CD1c-positive myeloid dendritic cell (primary cell): ENCODE measurements at regions not wholly inside any gene's neighbourhood (a gene's known extent, or its start where the extent isn't known, plus 50 kb on each side); places are given as distances from the start of the nearest gene placed in this dataset.
"Not testable (repeated sequence)": the region's sequence is repeated elsewhere in the genome, so short reads cannot be mapped to it uniquely, and the experiment has no call there.

Experiments
- DNase-seq: peaks from one replicate; pipeline ENCODE4 v3.0.0-alpha.2; 2016; ENCODE audit errors: extremely low spot score

DNA sequence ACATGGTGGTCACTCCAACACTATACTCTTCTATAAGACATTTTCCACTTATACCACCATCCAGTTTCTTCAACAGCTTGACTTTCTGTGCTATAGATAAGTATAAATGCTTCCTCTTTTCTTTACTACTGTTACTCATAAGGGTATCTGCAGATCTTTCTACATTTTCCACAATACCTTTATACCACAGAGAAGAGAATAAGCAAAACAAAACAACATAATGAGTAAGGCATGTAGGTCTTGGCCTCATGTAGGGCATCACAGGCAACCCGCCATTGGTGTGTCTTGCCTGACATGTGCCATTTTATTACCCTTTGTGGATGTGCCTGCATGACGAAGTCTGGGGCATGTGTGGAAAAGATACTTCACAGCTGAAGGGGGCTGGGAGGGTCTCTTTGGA, 265.3 kb upstream of the STARD13 start:
- no peak for DNase-seq

DNA sequence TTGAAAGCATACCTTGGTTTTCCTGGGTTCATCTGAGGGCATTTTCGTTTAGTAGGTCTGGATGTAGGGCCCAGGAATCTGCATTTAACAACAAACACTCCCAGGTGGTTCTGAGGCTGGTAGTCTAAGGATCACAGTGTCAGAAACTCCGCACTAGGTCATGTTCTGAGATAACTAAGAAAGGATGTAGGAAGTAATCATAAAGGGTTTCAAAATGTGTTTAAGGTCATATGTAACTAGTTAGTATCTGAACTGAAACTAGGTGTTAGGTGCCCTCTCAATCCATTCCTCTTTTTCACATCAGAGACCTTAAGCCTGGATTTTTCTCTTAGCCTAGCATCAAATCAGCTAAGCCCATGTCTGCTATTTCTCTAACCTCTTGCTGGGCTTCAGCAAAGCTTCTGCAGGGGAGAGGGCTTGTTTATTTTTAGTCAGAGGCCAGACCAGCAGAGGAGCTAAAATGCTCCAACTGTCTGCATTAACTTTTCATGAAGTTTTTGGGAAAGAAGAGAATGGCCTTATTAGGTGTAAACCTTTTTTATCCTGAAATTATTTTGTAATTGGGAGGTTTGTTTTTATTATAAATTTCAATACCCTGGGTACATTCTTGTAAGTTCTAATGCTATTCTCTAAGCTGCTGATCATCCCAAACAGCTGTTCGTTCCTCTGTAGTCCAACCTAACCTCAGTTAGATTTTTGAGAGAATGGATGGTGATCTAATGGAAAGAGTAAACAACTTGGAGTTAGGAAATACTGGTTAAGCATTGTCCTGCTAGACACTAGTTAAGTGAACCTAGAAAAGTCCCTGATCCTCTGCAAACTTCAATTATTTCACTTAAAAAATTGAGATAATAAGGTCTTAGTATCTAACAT, 262.8 kb upstream of the RFC3 start:
- DNase-seq = no peak

DNA sequence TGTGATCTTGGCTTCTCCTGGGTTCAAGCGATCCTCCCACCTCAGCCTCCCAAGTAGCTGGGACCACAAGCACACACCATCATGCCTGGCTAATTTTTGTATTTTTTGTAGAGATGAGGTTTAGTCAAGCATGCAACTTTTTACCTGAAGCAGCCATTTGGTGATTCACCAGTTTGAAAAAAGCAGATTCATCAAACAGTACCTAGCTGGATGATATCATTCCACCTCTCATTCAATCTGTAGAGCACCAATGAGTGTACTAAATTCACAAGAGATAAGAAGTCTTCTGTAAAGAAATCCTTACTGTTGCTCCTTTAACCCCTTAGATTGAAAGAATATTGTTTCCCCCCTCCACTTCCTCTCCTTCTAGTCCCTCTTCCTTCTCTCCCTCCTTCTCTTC, 261.1 kb upstream of the RFC3 start:
- no peak for DNase-seq

DNA sequence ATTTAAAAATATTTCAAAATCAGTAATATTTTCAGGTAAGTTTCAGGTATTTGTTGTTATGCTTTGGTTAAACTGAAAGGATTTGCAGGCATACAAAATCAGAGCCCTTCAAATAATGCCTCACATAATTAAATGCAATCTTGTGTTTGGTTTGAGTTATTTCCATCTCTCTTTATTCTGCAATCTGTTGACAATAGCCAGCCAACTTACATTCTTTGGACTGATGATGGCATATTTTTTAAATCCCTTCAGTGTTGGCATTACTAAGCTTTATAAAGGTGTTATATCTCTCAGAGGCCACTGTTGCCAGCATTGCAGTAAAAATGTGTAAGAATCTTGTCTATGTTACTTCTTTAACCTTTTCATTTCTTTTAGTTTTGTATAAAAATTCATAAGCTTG, 257.2 kb upstream of the RFC3 start:
- no peak for DNase-seq

DNA sequence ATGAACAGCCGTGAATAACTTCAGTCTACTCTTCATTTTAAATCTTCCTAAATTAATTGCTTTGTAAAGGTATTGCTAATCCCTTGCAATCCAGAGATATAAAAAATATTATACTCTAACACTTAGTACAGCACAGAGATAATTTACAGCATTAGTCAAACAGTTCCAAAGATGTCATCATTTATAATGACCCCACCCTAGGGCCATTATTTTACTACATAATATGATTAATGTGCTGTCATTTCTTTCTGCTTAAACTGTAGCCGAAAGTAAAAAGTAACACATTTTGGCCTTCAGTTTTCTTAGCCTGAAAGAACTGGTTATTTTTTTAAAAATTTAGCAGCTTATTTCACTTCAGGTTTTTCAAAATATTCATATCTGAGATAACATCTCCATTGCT, 256.3 kb upstream of the RFC3 start:
- DNase-seq = no peak

DNA sequence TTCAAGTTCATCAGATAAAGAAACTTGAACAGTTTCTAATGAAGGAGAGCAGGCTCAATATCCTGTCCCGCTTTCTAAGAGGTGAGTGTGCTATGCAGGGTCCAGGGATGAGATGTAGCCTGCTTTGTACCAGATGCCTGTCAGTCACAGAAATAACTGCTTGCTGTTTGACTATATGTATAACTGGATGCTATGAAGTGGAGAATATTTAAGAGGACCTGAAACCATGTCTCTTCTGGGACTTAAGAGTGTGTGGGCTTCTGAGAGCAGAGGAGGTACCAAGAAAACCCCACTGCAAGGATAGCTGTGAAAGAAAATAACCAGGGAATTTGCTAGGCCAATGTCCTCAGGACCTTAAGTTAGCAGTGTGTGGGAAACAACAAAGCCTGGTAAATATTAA, 246.3 kb upstream of the RFC3 start:
- no peak for DNase-seq

DNA sequence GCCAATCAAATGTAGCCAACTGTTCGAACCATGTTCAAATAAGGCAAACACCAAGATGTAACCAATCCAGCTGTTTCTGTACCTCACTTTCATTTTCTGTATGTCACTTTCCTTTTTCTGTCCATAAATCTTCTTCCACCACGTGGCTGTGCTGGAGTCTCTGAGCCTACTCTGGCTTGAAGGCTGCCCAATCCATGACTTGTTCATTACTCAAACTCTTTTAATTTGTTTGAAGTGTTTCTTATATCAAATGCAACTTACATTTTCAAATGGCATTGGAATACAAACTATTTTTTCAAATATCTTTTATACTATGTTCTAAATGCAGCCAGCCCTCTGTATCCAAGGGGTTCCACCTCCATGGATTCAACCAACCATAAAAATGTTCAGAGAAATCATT, 245.6 kb upstream of the RFC3 start:
- not testable (repeated sequence) for DNase-seq

DNA sequence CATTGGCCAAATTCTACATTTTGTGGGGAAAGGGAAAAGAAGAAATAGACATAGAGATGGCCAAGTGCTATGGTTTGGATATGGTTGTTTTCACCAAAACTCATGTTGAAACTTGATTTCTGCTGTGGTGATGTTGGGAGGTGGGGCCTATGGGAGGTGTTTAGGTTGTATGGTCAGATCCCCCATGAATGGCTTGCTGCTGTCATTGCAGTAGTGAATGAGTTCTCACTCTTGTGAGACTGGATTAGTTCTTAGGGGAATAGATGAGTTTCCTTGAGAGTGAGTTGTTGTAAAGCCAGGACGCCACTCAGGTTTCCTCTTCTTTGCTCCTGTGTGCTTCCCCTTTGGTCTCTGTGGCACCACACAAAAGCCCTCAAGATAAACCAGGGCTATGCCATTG, 242.6 kb upstream of the RFC3 start:
- DNase-seq = no peak

DNA sequence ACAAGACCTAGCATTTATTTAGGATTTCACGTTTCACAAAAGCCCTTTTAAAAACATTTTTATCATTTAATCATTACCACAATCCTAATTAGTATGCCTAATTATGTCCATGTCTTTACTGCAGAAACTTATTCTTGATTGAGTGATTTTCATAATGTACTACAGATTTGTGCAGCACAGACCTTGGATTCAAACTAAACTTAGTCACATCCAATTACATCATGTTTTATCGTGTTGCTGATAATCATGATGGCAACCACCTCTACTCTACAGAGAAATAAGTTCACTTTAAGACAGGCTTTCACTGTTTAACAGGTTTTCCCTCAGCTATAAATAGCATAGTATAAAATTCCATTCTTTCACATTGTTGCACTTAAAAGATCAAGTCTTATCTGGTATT, 240.9 kb upstream of the RFC3 start:
- no peak for DNase-seq

DNA sequence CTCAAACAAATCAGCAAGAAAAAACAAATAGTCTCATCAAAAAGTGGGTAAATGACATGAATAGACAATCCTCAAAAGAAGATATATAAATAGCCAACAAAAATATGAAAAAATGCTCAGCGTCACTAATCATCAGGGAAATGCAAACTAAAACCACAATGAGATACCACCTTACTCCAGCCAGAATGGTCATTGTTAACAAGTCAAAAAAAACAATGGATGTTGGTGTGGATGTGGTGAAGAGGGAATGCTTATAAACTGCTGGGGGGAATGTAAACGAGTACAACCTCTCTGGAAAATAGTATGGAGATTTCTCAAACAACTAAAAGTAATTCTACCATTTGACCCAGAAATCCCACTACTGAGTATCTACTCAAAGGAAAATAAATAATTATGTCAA, 239.2 kb upstream of the RFC3 start:
- no peak for DNase-seq

DNA sequence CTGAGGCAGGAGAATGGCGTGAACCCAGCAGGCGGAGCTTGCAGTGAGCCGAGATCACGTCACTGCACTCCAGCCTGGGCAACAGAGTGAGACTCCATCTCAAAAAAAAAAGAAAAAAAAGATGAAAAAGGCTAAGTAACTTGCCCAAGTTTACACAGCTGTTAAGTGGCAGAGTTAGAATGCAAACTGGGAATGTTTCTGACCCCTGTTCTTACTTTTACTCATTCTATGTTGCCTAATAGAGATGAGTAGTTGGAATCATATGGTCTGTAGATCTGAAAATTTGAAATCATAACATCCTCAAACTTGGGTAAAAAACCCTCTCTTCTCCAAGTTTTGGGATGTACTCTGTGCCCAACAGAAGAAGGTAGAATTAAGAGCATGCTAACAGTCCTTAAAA, 235.8 kb upstream of the RFC3 start:
- DNase-seq = no peak

DNA sequence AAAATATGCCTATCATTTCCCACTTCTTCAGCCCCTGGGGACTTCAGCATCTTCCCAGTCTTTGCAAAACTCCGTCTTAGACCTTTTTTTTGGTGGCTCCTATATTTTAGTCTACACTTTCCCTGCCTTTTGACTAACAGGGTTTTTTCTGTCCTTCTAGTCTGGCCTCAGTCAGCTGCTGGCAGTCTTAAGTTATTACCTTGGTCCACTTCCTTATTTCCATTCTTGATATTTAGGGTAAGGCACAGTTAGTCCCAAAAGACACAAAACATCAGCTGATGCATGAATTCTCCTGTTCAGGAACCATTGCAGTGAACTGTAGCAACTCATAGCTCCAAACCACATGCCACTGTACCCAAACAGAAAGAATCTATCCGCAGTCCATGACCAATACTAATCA, 234.6 kb upstream of the RFC3 start:
- DNase-seq = no peak

DNA sequence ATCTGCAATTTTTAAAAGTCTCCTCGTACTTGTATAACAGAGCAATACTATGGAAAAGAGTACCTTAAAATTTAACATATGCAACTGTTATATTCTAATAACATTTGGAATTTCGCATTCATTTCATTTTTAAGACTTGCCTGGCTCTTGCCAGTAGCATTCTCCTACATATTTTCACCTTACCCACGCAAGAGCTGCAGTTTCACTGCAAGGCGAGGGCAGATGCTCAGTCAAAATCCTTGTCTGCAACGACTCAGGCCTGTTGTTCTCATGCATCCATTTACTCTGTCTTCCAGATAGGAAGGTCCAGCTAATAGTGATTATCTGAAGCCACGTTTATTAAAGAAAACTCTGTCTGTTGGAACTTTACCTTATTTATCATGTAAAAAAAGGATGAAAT, 227.0 kb upstream of the RFC3 start:
- DNase-seq = no peak

DNA sequence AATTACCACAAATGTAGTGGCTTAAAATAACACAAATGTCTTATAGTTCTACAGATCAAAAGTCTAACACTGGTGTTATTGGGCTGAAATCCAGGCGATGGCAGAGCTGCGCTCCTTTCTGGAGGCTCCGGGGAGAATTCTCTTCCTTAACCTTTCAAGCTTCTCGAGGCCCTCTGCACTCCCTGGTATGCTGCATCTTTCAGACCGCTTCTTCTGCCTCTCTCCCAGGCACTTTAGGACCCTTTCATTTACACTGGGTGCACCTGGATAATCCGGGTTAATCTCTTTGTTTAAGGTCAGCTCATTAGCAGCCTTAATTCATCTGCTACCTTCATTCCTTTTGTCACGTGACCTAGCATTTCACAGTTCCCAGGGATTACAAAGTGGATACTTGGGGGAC, 211.3 kb upstream of the RFC3 start:
- no peak for DNase-seq

DNA sequence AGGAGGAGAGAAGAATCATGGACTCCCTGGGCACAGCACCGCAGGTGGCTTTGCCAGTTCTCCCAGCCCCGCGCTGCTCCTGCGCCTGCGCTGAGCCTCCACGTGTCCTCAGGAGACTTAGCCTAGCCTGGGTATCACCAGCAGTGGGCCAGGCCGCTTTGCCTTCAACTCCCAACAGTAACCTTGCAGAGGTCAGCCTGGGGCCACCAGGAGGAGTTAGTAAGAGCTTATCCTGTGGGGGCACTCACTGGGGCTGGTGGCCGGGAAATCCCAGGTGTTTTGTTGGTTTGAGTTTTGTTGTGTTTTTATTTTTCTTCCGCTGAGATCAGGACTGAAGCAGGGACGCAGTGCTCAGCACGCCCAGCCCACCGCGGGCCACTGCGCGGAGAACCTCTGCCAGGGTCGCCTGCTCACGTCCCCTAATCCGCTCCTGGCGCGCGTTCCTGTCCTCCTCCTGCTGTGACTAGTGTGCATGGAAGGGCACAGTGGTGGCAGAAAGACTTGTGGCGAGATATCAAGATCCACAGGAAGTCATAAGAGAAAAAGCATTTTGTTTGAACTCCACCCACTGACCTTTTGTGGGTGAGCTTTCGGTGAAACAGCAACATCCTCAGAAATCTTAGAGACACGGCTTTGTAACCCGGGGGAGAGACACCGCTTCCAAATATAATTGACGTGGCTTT, 207.4 kb upstream of the RFC3 start:
- no peak for DNase-seq

DNA sequence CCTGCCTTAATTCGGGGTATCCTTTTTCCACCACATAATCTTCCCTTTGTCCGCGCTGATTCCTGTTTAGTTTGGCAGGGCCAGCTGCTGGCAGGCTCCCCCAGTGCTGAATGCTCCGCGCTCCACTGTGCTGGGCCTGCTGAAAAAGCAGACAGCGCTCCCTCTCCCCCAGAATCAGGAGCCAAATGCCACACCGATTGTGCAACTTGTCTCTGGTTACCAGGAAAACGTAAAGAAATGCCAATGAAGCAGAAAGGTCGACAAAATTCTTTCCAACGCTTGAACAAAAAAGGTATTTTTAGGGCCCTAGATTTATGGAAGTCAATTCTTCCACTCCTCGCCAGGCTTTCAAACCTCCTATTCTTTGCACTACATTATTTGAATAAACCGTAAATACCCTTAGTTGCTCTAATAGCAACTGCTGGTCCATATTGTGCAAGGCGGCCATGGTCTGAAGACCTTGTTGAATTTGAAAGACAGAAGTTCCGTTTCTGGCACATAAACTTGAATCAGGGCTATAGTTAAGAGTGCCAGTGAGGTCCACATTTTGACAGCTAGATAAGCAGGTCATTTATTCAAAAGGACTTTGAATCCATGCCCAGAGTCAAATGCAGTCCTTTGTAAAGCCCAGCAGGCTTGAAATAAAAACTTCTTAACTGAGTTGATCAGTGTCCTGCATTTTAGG, 206.7 kb upstream of the RFC3 start:
- DNase-seq = no peak

DNA sequence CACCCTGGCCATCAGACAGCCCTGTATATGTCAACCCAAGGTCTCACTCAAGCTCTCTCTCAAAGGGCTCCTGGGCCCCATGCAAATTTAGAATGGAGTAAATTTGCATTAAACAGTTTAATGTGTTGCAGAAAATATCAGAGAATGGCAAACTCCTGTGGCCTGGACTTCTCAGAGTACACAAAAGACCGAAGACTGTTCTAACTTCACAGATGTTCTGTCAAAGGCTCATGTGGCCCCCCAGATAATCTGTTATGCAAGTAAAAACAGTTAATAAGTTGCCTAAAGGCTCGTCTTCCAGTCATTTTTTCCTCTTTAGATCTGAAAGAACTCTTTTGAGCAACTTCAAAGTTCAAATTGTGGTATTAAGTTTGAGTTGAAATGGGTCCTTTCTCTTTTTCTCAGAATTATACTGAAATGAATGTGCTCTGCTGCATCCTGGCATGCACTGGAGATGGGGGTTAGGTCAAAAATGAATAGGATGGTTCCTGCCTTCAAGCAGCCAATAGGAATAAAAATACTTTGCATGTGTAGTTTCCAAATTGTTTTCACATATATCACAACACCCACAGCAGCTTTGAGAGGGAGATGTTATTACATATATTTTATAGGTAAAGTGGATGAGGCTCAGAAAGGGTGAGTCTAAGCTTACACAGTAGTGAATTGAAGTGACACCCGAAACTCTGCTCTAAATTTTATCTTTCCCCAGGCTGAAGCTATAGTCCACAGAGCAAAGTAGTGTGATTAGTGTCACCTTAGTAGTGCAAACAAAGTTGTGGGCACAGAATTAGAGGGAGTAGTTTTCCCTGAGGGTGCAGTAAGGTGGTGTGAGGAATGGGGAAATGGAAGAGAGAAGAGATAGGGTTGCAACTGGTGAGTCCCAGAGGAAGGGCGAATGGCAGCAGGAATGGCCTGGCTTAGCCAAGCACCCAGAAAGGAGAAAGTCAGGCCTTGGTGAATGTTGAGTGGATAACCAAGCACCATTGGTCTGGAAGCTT, 205.0 kb upstream of the RFC3 start:
- DNase-seq = no peak

DNA sequence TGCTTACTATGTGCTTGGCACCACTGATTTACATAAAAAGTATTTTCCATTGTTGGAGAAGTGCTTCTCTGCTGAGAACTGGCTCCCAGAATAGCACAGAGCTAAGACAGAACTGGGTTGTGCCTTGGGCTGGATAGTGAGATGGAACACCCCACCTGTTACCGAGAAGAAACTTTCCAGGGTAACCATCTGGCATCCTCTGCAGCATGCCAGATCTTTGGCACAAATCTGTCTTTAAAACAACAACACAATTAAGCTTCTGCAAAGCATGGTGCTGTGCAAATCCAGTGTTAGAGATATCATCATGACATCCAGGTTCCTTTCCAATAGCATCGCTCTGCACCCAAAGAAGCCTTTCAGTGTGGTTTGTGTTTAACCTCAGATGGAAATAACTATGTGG, 202.5 kb upstream of the RFC3 start:
- no peak for DNase-seq

DNA sequence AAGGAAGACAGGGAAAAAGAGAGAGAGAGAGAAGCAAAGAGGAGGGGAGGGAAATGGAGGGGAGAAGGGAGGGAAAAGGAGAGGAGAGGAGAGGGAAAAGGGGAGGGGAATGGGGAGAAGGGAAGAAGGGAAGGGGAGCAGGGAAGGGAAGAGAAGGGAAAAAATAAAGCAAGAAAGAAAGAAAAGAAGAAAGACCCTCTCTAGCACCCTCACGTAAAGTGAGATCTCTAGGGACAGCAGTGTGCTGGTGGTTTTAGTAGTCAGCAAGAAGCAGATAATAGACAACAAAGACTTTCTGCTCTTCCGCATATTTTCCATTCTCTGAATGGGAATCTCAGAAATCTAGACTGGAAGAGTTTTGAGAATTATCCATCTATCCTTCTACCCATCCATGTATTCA, 201.8 kb upstream of the RFC3 start:
- no peak for DNase-seq

DNA sequence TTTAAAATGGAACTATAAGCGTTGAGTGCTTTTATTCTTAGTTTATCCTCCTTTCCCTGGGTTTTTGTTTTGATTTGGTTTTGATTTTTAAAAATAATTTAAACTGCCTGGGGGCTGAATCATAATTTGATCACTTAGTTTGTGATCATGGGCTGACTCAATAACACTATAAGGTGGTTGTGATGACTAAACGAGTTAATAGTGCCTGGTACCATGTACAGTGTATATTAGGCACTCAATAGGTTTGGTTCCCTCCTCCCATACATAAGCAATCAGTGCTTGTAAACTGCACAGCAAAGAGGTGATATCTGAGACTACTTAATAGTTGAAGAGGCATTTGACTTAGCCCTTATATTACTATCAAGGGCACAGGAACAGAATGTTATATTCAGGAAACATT, 200.9 kb upstream of the RFC3 start:
- DNase-seq = no peak

DNA sequence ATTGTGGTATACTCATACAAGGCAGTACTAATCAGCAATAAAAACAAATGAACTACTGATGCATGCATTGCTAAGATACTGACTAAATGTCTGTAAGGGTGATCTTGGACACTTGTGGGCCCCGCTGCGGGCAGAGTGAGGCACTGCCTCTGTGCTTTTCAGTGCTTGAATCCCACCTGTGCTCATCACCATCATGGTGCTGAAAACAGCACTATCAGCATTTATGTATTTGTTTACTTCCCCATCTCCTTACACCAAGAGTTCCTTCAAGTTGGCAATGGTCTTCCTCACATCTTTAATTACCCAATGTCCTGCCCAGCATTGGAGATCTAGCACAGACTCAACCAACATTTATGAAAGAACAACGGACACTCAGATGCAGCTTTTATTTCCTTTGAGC, 193.7 kb upstream of the RFC3 start:
- DNase-seq = no peak

DNA sequence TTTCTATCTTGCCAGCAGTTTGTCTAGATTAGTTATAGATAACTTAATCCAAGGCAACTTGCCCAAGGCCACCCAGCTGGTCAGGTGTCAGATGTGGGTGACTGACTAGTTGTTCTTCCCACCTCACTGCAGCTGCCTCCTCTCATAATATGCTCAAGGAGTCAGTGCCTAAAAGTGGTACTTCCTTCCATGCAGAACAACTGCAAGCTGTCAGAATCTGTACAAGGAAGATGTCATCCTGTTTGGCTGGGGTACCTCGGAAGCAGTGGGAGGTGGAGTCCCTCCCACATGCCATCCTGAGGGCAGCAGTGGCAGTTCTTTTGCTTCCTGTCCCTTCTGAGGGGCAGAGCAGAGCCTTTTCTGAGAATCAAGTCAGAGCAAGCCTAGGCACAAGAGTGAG, 193.2 kb upstream of the RFC3 start:
- no peak for DNase-seq
